GM18519 (cell line): ENCODE measurements at regions not wholly inside any gene's neighbourhood (a gene's known extent, or its start where the extent isn't known, plus 50 kb on each side); places are given as distances from the start of the nearest gene placed in this dataset.

ENCODE experiments used
- ATAC-seq: cut with Tn5 transposase; IDR thresholded peaks from one replicate; pipeline ENCODE4 v1.9.1; 2021; ENCODE audit warnings: mild to moderate bottlenecking, moderate library complexity; ENCODE audit not compliant: unreplicated experiment, low FRiP score

- no peak for ATAC-seq
Observed at GRCh38 chr16:86365513-86366273, 144.6 kb upstream of the FOXF1 start.

GRCh38 chr16:86366481-86366880 lies 143.8 kb upstream of the FOXF1 start:
- no peak for ATAC-seq

GRCh38 chr16:86367291-86368072 lies 142.8 kb upstream of the FOXF1 start:
- ATAC-seq = no peak

- no peak for ATAC-seq
Observed at GRCh38 chr16:86368261-86368660, 142.1 kb upstream of the FOXF1 start.

GRCh38 chr16:86370062-86370461 lies 140.3 kb upstream of the FOXF1 start:
- no peak for ATAC-seq

GRCh38 chr16:86371083-86371803 lies 139.1 kb upstream of the FOXF1 start:
- no peak for ATAC-seq

- no peak for ATAC-seq
Observed at GRCh38 chr16:86372193-86372592, 138.1 kb upstream of the FOXF1 start.

- no peak for ATAC-seq
Observed at GRCh38 chr16:86373276-86373901, 136.9 kb upstream of the FOXF1 start.

- no peak for ATAC-seq
Observed at GRCh38 chr16:86374603-86375130, 135.7 kb upstream of the FOXF1 start.

- no peak for ATAC-seq
Observed at GRCh38 chr16:86375364-86375763, 135.0 kb upstream of the FOXF1 start.

- no peak for ATAC-seq
Observed at GRCh38 chr16:86375851-86376250, 134.5 kb upstream of the FOXF1 start.

GRCh38 chr16:86376837-86377236 lies 133.5 kb upstream of the FOXF1 start:
- ATAC-seq = no peak

- no peak for ATAC-seq
Observed at GRCh38 chr16:86377251-86378022, 132.9 kb upstream of the FOXF1 start.

- no peak for ATAC-seq
Observed at GRCh38 chr16:86378128-86378527, 132.2 kb upstream of the FOXF1 start.

- ATAC-seq = no peak
Observed at GRCh38 chr16:86378831-86379504, 131.4 kb upstream of the FOXF1 start.

- no peak for ATAC-seq
Observed at GRCh38 chr16:86379505-86379846, 130.9 kb upstream of the FOXF1 start.

GRCh38 chr16:86380030-86380429 lies 130.3 kb upstream of the FOXF1 start:
- no peak for ATAC-seq

GRCh38 chr16:86381491-86381890 lies 128.8 kb upstream of the FOXF1 start:
- no peak for ATAC-seq

GRCh38 chr16:86382067-86382773 lies 128.1 kb upstream of the FOXF1 start:
- ATAC-seq = no peak
